ENCODE measurements at regions not wholly inside any gene's neighbourhood (a gene's known extent, or its start where the extent isn't known, plus 50 kb on each side); places are given as distances from the start of the nearest gene placed in this dataset.
"Not testable (repeated sequence)": the region's sequence is repeated elsewhere in the genome, so short reads cannot be mapped to it uniquely, and the experiment has no call there.

DNA sequence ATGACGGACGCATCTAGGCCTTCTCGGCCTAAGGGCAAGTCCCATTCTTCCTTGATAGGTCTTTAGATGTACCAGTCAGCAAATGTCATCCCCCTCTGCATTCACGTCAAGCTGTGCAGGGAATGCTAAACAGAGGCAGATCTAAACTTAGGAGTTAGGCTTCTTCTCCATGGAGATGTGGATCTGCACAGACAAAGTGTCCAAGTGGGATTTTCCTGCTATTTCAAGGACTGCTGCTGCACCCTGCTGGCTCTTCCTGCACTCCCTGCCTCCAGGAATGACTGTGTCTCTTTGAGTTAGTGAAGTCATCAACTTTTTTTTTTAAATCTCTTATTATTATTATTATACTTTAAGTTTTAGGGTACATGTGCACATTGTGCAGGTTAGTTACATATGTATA lies 73.4 kb upstream of the SAMD11 start:
- TF ChIP-seq, protein P1, sequence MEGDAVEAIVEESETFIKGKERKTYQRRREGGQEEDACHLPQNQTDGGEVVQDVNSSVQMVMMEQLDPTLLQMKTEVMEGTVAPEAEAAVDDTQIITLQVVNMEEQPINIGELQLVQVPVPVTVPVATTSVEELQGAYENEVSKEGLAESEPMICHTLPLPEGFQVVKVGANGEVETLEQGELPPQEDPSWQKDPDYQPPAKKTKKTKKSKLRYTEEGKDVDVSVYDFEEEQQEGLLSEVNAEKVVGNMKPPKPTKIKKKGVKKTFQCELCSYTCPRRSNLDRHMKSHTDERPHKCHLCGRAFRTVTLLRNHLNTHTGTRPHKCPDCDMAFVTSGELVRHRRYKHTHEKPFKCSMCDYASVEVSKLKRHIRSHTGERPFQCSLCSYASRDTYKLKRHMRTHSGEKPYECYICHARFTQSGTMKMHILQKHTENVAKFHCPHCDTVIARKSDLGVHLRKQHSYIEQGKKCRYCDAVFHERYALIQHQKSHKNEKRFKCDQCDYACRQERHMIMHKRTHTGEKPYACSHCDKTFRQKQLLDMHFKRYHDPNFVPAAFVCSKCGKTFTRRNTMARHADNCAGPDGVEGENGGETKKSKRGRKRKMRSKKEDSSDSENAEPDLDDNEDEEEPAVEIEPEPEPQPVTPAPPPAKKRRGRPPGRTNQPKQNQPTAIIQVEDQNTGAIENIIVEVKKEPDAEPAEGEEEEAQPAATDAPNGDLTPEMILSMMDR (IDR thresholded peaks at IDR 0.05): peak in 2 of 4 donors; percentile 17 to 28
- TF ChIP-seq POLR2A (IDR thresholded peaks at IDR 0.05): not testable (repeated sequence)

Measured in right lobe of liver (tissue), 4 donors.